HG03175 (cell line): ENCODE measurements at regions not wholly inside any gene's neighbourhood (a gene's known extent, or its start where the extent isn't known, plus 50 kb on each side); places are given as distances from the start of the nearest gene placed in this dataset.
"Not testable (repeated sequence)": the region's sequence is repeated elsewhere in the genome, so short reads cannot be mapped to it uniquely, and the experiment has no call there.

ENCODE experiments used
- ATAC-seq: cut with Tn5 transposase; IDR thresholded peaks from one replicate; pipeline ENCODE4 v1.9.1; 2021; ENCODE audit warnings: mild to moderate bottlenecking, moderate library complexity; ENCODE audit not compliant: unreplicated experiment

DNA sequence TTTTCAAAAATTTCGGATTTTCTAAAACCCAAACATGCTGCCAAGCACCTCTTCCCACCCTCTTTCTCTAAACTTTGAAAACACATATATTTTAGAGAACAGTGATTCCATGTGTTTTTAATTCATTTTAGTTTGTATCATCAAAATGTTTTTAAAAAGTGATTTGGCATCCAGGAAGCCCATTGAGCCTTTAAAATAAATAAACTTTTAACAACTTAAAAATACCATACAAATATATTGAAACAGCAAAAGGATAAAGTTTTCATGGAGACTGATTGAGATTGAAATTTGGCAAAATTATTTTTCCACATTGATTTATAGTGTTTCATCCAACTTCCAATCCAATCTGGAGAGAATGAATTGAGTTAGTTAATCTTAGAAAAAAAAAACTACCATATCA, 374.7 kb downstream of the CD109 start:
- ATAC-seq = no peak

DNA sequence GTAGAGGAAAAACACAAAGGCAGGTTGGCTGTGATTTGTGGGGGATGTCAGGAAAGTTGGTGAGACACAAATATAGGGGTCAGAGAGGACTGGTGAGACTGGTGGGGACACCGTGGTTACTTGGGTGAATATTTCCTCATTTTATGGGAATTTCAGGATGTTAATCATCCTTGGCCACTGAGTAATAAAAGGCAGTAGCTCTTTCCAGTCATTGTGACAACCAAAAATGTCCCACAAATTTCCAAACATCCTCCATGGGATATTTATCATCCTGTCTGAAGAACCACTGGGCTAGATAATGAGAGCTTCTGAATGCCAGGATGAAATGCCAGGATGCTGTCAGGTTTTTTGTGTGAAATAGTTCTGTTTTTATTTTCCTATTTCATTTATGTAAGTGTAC, 374.1 kb downstream of the CD109 start:
- no peak for ATAC-seq

DNA sequence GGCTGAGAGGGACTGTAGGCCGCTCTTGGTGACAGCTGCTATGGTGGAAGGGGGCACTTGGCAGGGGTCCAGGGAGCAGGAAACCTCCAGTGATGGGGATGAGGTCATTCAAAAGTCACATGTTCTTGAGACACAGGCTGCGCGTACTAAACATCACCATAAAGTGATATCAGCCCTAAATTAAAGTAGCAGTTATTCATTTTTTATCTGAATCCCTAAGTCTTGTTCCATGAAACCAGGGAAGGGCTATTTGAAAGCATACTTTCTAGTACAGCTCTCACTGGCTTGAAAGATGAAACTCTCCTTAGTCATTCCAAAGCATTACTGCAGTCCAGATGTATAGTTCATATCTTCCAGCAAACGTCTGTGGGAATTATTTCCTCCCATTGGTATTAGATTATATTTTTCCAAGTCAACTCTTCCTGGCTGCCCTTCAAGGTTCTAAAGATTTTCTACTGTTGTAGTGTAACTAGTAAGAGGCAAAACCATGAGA, 373.1 kb downstream of the CD109 start:
- ATAC-seq = no peak

DNA sequence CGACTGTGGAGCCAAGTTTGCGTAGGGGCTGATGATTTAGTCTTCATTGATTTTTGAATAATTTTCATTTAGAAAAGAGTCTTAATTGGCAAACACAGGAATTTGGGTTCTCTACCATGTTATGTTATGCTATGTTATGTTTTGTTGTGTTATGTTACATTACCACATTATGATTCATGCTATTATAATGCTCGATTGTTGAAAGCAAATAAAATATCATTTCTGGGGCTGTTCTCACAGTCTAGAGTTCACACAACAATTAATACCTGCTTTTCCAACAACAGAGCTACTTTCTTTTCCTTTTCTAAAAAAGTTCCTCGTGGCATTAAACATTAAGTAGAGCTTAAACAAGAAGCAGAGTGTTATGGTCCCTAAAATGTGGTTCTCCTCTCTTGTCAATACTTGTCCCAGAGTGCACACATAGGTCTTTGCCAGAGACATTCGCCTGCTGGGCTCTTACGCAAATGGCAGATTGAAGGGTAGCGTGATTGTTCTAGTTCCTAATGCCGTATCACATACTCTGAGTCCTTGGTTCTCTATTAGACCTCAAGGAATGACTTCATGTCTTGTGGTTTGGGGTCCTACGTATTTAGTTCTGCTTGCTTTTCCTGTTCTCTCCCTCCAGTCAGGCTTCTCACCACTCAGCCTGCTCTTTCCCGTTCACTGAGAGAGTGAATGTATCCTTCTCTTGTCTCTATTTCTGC, 370.3 kb downstream of the CD109 start:
- no peak for ATAC-seq

DNA sequence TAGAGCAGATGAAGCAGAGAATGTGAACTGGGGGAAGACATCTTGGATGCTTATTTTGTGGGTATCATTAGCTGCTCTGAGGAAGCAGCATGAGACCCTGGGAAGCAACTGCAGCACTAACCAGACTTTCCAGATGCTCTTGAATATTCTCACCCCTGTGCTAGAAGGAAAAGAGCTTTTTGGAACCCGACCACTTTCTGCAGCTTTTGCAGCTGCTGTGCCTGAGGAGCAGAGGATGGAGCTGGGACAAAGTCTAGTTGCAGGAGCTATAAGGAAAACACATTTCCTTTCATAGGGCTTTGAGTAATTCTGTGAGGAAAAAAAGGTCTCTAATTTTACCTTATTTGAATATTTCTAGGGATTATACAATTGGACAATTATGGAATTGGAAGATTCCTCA, 369.7 kb downstream of the CD109 start:
- no peak for ATAC-seq

DNA sequence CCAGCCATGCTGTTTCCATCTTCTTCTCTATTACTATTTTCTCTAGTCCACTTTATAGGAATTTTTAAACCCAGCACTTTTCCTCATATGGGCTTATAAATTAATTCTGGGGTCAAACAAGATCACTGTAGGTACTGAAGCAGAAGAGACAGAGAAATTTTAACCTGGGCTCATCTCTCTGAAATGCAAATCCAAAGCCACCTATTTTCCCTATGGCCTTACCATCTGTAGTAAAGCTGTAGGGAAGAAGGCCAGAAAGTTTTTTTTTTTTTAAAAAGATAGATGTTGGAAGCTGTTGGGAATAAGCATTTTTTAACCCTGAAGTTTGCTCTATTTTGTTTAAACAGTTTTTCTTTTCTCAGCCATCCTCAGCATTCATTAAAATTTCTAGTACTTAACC, 367.4 kb downstream of the CD109 start:
- no peak for ATAC-seq

DNA sequence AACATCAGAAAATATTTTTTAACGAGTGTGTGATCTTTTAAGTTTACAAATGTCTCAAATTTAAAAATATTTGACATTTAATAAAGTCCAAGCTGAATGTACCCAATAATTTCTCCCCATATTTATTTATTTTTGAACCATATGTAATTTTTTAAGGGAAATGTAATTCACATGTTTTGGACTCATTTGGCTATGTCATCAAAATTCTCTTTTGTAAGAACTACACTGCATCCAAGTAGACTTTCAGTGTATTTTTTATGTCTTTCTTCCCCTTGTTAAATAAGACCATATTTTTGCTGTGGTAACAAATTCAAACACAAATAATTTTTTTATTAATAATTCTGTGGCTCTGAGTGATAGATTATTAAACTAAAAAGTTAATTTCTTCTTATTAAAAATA, 365.2 kb downstream of the CD109 start:
- ATAC-seq = no peak

DNA sequence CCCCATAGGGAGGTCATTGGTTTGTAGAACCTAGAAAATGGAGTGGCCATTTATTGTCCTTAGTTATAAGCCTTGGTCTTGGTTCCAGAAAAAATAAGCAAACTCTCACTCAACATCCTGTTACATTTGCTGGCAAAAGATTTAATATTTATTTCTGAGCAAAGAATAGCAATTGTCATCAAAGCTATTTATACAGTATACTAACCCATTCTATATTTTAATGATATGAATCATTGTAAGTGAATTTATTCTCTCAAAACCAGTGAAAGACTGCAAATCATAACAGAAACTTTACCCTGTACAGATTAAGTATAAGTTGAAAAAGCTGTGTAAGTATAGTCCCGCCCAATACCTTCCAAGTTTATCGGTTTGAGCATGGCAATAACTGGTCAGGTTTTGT, 364.4 kb downstream of the CD109 start:
- ATAC-seq = no peak

DNA sequence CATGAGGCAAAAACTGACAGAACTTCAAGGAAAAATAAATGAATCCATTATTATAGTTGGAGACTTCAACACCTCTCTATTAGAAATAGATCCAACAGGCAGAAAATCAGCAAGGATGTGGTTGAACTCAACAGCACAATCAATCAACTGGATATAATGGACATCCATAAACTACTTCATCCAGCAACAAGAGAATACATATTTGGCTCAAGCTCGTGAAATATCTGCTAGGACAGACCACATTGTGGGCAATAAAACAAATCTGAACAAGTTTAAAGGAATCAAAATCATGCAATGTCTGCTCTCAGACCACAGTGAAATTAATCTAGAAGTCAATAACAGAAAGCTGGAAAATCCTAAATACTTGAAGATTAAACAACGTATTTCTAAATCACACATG, 362.6 kb downstream of the CD109 start:
- no peak for ATAC-seq

DNA sequence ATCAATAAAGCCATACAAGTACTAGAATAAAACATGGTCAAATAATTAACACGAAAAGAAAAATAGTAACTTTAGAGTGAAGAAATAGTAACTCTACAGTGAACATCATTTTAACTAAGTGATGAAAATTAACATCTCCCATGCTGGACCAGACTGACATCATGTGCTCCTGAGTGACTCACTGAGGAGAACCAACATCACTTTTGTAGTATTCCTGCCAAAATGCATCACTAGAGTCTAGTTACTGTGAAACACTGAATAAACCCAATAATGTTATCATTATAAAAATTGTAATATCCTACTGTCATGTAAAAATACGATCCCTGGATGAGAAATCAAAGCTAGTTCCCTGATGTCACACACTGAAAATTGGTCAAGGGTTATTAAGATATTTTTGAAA, 361.3 kb downstream of the CD109 start:
- ATAC-seq = no peak

DNA sequence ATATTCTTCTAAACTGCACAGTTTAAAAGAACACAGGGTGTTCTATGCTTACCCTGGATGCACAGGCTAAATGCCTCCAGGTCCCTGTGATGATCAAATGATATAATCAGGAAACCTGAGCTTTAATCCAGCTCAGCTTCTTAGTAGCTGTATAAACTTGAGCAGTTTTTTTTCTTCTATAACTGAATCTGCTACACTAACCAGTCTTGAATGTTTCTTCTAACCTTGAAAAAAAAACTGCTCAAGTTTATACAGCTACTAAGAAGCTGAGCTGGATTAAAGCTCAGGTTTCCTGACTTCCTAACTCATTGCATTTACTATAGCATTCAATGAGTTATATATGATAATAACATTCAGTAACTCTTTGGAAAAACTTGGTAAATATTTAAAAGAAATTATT, 358.2 kb downstream of the CD109 start:
- ATAC-seq = no peak

DNA sequence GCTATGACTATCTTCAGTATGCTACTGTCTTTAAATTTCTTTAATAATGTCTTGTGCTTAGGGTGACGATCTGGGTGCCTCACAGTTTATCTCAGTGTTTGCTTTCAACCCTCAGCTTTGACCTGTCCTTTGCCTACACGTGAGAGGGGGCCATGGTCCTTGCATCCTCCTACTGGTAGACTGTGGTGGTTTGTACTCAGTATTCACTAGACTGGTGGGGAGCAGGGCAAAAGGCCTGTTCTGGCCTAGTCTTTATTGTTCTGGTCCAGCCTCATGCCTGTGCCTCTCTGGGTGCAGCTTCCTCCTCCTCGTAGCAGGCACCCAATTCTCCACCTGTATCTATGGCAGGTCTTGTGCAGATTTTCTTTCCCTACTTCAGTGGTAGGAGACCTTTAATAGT, 354.9 kb downstream of the CD109 start:
- no peak for ATAC-seq

DNA sequence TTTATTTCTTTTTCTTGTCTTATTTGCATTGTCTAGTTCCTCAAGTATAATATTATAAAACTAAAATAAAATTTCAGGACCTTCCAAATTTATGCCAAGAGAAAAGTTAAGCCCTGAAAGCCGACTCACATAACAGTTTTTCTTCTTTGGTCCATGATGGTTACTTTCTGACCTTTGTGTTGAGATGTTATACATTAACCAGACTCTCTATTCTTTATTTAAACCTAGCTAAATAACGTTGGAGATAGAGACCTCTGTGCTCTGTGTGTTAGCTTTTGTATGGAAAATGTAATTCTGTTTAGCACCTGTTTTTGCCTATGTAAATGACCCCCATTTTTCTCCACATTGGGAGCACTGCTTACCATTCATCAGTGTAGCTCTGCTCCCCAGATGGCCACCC, 352.4 kb downstream of the CD109 start:
- ATAC-seq = no peak

DNA sequence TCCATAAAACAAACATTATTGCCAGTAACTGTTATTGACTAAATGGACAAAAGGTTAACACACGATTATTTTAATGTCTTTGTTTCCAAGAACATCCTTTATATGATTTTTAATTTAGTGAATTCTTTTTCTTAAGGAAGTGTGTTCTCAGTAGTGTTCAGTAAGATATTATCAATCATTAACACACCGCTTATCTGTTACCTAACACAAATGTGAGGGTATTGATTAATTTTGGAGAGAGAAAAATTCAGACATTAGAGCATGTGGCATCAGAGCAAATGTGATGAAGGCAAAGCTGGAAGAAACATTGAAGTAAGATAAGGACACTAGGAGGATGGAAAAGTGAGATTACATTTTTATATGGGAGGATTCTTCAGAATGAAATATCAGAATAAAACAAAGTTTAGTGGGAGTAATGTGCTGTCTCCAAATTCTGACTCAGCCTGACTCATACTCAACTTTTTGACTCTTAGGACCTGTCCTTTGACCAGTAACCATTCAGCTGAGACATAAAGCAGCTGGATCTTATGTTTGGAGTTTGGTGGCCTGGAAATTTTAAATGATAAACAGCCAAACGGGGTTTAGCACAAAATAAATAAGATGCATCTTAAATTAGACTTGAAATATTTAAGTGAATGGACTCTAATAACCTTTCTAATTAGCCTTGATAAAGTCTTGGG, 348.6 kb downstream of the CD109 start:
- no peak for ATAC-seq

DNA sequence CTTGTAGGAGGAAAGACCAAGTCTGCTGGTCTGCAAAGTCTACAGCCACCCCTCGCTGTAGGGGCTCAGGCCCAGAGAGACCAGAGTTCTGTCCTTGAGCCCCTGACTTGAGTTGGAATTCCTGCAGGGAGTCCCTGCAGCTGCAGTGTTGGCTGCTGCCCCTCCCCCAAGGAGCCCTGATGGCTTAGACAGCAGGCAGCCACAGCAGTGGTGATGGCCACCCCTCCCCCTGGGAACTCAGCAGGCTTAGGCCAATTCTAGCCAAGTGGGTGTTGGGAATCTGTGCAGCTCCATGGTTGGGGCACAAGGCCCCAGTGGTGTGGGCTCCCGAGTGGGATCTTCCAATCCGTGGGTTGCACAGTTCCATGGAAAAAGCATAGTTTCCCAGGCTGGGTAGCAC, 345.4 kb downstream of the CD109 start:
- no peak for ATAC-seq

DNA sequence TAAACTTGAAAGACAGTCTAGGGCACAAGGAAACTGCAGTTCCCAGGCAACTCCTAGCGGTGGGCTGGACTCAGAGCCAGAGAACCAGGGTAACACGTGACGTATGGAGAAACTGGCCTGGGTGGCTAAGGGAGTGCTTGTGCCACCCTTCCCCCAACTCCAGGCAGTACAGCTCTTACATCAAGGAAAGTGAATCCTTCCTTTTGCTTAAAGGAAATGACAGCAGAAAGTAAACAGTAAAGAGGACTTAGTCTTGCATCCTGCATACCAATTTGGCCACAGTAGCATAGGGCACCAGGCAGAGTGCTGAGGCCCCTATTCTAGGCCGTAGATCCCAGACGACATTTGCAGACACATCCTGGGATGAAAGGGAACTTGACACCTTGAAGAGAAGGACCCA, 322.8 kb downstream of the CD109 start:
- ATAC-seq = no peak

DNA sequence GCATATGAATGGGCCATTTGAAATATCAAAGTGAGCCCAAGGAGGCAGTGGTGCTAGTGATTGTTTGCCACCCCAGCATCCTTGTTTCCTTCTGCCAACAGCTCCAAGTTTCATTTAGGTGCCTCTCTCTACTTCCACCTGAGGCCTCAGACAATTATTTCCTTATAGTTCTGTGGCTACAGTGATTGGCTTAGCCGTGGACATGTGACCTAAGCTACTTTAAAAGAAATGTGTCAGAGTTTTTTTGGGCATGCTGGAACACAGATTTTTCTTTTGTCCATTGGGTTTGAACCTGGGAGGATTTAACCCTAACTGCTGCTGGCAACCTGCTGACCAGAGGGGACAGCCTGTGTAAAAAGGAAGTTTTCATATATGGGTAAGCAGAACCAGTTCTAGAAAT, 319.4 kb downstream of the CD109 start:
- ATAC-seq = no peak

DNA sequence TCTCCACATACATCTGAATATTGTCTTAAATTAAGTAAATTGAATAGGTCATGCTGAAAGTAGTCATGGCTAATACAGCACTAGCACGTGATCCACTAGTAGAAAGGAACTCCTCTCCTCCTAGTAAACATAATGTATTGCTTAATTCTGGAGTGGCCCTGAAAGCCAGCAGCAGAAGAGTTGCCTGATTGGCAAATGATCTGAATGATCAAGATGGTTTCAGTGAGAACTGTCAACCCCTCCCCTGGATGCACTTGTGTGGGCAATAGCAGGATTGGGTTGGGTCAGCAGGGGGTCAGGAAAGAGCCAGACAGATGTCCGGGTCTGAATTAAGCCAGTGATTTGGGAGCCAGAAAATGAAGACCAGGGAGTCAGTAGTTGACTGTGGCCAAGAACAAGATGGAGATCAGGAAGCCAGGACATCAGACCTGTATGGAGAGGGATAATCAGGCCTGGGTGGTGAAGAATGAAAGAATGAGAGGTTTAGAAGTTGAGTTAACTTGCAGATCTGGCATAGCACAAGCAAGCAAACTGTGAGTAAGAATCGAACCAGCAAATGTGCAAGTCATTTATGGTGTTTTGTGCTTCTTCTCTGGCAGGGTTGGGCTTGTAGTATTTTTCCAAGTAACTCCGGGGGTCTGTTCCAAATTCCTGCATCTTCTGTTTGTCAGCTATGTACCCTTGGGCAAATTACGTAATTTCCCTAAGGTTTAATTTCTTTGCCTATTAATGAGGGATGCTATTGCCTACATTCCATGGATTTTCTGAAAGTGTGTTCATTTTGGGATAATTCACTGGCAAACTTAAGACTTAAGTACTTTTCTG, 304.9 kb downstream of the CD109 start:
- no peak for ATAC-seq

DNA sequence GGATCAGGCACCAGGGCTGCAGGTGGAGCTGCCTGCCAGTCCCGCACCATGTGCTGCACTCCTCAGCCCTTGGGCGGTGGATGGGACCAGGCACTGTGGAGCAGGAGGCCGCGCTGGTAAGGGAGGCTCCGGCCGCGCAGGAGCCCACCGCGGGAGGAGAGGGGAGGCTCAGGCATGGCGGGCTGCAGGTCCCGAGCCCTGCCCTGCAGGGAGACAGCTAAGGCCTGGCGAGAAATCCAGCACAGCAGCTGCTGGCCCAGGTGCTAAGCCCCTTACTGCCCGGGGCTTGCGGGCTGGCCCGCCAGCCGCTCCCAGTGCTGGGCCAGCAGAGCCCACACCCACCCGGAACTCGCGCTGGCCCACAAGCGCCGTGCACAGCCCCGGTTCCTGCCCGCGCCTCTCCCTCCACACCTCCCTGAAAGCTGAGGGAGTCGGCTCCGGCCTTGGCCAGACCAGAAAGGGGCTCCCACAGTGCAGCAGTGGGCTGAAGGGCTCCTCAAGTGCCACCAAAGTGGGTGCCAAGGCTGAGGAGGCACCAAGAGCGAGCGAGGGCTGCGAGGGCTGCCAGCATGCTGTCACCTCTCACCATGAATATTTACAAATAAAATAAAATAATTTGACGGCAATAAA, 294.7 kb downstream of the CD109 start:
- ATAC-seq = not testable (repeated sequence)

DNA sequence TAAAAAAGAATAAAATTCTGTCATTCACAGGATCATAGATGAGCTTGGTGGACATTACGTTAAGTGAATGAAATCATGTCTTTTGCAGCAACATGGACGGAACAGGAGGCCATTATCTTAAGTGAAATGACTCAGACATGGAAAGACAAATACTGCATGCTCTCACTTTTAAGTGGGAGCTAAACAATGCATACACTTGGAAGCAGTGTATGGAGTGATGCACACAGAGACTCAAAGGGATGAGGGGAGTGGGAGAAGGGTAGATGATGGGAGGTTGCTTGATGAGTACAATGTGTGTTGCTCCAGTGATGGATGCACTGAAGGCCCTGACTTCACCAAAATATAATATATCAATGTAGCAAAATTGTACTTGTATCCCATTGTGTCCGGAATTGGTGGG, 293.4 kb downstream of the CD109 start:
- no peak for ATAC-seq

DNA sequence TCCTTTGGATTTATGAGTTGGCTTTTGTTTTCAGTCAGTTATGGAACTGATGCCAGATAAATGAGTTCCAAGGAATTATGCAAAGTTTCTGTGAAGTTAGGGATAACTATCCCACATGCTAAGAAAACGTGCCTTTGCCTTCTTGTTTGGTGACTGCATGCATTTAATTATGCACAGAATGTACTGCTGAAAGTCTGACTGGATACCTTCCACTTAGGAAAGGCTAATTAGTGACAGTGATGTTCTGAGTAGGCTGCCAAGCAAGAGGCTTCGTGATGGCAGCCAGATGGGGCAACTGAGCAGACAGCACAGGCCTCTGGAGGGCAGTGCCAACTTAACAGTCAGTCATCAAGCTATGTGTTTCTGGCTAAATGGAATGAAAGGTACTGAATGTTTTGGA, 289.9 kb downstream of the CD109 start:
- ATAC-seq = no peak
